Activated T-cell treated with anti-CD3 and anti-CD28 coated beads for 48 hours (primary cell): ENCODE measurements at regions not wholly inside any gene's neighbourhood (a gene's known extent, or its start where the extent isn't known, plus 50 kb on each side); places are given as distances from the start of the nearest gene placed in this dataset.
"Not testable (repeated sequence)": the region's sequence is repeated elsewhere in the genome, so short reads cannot be mapped to it uniquely, and the experiment has no call there.

Experiments used
- DNase-seq: peaks from one replicate; pipeline ENCODE4 v3.0.0-alpha.2; 2020; ENCODE audit warnings: low read depth

DNA sequence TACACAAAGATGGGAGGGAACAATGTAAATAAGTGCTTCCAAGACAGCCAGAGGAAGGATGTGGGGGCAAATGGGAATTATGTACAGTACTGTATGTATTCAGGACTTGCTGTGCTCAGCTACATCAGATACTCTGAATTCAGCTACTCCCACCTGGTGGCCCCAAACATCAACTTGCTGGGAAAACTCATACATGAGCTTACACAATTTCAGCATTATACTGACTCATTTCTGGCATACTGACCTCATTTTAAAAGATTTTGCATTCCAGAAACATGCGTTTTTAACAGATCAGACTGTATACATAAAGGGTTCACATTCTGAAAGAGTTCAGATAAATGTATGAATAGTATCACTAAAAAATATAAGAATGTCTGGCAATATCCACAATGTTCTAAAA is 59.7 kb downstream of the GPX5 start:
- DNase-seq: no peak

DNA sequence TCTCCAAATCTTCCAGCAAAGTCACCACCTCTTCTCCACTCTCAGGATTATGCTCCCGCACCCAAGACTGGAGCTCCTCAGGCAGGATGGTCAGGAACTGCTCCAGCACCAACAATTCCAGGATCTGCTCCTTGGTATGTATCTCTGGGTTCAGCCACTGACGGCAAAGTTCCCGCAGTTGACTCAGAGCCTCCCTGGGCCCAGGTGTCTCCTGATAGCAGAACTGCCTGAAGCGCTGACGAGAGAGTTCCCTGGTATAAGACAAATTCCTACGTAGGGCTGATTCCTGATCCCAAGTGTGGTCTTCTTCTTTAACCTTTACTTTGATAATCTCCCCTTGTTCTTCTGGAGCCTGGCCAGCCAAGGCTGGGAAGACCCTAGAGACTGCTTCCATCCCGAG is 60.6 kb downstream of the GPX5 start:
- DNase-seq: no peak

DNA sequence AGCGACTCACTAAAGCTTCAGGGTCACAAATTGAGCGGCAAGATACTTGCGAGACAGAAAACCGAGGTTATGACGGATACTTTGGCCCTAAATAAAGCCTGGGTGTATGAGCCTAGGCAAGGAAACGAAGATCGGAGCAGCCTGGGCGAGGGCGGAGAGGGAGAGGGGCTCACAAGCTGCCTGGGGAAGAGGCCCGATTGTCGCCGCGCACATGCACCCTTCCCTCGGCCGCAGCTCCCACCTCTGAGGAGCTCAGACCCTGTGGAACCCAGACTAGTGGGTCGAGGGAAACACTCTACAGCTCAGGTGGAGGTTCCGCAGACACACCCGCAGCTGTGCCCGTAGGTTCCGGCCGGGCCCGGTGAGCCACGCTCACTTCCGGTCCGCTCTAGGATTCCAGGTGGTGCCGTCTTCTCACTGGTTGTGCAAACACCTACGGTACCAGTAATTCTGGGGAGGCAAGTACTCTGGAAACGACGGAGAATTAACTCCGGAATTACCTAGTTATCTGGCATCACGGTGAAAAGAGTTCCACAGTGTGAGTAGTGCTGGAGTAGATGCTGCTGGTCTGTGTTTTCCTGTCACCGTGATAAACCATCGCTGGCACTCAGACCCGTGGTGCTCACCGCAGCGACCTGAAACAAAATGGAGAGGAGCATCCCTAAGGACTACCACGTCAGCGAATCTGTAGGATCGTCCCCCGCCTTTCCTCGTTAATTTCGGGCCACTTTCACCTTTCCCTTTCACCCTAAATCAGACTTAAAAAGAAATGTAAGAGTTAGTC is 61.5 kb downstream of the GPX5 start:
- DNase-seq: peak; percentile 65

DNA sequence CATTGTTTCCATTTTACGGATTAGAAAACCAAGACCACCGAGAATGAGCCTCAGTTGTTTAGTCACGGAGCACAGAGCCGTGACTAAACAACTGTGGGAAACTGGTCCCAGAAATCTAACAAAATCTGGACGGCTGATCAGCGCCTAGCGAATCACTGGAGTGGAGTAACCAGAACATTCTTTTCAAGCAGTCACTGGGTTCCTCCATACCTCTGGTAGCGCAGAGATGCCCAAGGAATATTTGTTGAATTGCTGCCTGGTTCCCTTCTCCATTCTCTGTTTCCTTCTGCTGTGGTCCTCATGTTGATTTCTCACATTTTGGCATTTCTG is 62.0 kb downstream of the GPX5 start:
- no peak for DNase-seq

DNA sequence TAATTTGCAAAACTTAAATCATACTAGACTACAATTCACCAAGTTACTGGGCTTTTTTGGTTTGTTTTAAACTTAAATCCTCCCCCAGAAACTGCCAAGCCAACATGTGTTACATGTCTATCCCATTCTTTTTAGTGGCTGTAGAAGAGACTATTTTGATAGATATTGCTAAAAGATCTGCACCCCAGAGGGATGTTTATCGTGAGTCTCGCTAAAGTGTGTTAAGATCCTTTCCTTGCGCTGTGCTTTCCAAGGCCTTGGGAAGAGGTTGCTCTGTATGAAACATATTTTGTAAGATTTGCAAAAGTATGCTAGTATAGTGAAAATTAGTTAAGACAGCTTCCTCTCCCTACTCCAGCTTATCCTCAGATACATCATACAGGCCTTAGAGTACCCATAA is 63.0 kb downstream of the GPX5 start:
- no peak for DNase-seq

DNA sequence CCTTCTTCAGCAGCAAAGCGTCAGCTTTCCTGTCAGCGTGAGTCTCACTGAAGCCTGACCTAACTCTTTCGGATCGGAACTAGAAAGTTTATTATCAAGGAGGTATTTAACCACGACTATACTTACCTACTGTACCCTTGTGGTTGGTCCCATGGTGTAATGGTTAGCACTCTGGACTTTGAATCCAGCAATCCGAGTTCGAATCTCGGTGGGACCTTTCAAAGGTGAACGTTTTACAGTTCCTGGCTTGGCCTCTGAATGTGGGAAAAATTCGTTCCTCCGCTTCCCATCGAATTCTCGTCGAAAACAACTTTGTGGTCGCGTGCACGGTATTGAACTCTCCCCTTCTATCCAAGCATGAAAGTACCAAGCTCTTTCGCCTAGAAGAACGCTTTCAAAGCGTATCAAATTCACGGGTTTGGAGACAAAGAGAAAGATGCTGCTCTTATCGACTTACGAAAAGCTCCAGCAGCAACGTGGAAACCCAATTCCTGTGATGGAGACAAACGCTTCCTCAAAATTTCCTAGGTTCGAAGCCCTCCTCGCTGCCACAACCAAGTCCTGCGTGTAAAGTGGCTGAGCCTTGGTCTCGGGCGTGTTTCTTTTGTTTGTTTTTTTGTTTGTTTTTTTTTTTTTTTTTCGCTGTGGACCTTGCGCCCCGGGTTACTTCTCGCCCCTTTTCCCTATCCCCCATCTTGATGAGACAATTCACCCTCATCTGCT is 63.7 kb downstream of the GPX5 start:
- peak; percentile 58 for DNase-seq

DNA sequence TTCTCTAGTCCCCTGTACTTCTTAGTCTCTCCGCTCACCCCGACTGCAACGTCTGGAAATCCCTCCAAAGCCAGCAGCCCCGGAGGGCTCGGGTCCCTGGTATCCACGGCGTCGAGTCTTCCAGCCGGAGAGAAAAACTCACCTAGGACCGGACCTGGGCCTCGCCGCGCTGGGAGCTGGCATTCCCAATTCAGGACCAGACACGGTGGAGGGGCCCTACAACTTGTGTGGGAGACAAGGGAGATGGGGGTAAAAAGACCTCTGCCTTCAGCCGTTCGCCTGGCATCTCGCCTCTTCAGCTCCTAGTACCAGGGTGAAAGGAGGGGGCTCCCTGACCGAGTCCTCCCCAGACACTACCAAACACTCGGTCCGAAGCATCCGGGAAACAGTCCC is 64.3 kb downstream of the GPX5 start:
- no peak for DNase-seq

DNA sequence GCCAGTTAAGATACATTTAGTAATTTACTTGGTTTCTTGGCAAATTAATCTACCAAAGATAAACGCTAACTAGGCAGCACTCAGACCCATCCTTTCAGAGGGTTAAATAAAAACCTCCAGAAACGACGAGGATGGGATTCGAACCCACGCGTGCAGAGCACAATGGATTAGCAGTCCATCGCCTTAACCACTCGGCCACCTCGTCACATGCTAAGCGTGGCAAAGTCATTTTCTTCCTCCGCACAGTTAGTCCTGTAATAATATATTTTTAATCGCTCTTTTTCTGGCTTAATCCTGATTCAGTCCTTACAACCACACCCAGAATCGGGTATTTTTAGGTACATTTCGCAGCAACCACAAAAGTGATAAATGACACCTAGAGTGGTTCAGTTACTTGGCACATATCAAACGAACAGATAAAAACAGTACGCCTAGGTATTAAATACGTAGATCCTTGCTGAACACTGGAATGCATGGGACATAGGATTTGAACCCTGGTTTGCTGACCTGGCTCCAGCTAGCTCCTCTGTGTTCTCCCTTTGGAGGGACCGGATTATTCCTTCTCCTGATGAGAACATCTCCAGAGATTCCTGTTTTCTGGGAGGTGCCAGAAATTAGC is 71.6 kb downstream of the GPX5 start:
- DNase-seq: peak; percentile 55

DNA sequence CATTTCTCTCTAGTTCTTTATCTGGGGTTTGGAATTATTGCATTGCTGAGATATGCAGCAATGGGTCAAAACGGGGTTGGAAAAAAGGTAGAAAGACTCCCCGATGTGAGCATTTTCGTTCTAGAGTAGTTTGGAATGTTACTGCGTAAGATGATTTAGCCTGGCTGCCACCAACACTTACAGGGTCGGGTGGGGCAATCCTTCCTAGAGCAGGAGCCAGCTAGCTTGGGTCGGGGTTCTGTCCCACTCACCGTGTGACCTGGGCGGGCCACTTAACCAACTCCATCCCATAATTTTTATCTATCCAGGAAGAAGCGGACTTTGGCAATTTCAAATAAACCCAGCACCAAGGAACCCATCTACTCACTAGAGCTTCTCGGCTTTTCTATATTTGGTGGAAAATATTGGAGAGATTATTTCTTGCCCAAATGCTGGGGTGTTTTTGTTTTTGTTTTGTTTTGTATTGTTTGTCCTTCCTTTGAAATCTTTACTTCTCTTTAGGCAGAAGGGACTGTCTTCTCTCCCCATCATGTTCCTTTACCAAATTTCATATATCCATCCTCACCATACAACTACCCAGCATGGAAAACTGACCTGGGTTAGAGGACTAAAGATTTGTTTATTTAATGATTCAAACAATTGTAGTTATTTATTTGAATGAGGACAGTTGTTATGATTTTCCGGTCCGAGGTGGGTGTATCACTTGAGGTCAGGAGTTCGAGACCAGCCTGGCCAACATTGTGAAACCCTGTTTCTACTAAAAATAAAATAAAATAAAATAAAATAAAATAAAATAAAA is 72.4 kb downstream of the GPX5 start:
- no peak for DNase-seq

DNA sequence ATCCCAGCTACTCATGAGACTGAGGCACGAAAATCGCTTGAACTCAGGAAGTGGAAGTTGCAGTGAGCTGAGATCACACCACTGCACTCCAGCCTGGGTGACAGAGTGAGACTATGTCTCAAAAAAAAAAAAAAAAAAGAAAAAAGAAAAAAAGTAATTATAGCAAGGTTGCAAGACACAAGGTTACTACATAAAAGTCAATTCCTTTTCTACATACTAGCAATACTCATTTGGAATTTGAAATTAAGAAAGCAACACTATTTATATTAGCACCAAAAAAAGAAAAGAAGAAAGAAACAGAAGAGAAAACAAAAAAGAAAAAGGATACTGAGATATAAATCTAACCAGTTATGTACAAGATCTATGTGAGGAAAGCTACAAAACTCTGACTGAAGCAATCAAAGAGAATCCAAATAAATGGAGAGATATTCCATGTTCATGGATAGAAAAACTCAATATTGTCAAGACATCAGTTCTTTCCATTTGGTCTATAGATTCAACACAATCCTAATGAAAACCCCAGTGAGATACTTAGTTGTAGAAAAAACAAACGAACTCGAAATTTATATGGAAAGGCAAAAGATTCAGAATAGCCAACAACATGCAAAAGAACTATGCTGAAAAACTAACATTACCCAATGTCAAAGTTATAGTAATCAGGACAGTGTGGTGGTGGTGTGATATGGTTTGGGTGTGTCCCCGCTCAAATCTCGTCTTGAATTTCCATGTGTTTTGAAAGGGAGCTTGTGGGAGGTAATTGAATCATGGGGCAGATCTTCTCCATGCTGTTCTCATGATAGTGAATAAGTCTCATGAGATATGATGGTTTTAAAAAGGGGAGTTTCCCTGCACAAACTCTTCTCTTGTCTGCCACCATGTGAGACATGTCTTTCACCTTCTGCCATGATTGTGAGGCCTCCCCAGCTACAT is 73.3 kb downstream of the GPX5 start:
- DNase-seq: no peak

DNA sequence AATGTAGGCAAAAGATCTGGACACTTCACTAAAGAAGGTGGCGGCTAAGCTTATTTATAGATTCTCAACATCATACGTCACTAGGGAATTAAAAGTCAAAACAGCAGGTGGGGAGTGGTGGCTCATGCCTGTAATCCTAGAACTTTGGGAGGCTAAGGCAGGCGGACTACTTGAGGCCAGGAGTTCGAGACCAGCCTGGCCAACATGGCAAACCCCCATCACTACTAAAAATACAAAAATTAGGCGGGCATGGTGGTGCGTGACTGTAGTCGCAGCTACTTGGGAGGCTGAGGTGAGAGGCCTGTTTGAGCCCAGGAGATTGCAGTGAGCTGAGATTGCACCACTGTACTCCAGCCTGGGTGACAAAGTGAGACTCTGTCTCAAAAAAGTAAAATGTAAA is 74.6 kb downstream of the GPX5 start:
- DNase-seq: no peak

DNA sequence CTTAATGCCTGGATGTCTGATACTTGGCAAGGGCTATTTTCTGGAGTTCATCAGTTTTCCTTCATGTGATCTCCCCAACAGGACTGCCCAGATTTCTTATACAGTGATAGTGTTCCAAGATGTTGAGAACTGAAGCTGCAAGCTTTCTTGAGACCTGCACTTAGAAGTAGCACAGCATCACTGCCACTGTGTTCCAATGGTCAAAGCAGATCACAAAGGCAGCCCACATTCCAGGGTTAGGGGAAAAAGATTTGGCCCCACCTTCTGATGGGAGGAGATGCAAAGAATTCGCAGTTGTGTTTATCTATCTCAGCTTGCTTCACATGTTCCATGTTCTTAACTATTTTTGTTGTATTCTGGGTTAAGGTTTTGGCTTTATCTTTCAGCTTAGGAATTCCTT is 78.2 kb downstream of the GPX5 start:
- DNase-seq: no peak

DNA sequence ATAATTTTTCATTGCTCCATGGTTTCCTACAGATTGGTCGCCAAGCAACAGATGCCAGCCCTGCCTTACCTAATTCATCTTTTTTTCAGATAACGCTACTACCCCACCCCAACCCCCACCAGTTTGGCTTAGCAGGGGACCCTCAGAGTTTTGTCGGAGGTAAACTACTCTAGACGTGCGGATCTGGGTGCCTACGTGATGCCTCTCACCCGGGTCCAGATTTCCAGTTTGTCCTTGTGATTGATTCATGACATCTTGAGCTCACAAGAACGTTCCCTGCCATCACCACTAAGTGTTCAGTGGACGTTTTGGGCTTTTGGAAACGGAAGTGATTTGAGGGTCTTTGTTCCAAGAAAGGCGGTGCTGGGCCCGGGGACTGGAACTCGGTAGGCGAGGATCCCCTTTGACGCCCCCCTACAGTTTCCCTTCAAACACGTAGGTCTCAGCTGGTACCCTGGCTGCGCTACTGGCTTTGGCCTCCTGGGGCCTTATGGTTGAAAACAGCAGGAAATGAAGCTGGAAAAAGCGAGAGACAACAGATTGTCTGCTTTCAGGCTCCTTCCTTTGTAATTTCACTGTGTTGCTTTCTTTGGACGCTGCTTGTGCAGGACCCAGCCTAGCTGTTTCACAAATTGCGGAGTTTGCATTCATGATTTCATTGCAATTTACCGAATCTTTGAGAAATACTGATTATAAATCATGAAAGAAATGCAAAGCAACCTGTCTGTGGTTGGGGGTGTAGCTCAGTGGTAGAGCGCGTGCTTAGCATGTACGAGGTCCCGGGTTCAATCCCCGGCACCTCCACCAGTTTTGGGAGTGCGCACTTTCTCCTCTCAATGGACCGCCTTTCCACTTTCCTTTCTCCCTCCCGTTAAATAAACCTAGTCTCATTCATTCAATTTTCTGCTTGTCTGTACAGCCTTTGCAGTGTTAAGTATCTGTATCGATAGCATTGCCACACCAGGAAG is 81.0 kb downstream of the GPX5 start:
- DNase-seq: peak; percentile 61

DNA sequence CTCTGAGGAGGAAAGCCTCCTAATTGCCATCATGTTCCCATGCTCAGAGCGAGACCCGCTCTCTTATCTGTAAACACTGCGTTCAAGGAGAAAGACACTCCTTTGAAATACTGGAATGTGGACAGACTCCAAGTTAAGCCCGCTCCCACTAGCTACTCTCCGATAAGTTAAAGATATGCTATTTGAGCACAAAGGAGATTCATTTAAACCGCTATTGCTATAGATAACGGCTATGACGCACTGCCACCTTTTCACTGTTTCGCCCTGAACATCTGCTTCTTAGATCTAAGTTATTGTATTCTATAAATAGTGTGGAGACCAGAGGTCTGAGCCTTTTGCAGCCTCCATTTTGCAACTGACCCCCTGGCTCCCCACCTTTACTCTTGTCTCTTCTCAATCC is 82.3 kb downstream of the GPX5 start:
- DNase-seq: no peak

DNA sequence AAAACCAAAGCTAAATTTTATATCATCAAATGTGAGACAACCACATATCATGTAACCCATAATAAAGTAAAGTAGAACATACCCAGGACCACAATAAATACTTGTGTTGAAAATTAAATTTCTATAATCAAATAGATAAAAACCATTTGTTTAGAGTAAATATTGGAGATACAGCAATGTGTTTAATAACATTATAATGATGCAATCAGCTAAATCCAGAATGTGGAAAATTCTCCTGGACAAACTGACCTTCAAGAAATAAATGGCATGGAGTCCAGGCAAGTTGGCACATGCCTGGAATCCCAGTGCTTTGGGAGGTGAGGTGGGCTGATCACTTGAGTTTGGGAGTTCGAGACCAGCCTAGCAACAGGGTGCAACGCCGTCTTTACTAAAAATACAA is 84.0 kb downstream of the GPX5 start:
- DNase-seq: no peak

DNA sequence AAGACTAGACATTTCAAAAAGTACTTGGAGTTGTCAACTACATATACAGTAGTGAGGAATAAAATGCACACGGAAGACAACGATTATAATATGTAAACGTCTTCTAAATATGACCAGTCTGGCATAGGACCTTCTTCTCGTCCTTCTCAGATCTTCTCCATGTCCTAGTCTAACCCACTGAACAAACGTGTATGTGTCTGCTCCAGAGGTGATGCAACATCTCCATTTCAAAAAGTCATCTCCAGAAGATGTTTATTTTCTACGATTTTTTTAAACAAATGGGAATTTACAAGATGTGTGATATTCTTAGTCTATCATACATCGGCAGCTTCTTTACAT is 89.9 kb downstream of the GPX5 start:
- no peak for DNase-seq

DNA sequence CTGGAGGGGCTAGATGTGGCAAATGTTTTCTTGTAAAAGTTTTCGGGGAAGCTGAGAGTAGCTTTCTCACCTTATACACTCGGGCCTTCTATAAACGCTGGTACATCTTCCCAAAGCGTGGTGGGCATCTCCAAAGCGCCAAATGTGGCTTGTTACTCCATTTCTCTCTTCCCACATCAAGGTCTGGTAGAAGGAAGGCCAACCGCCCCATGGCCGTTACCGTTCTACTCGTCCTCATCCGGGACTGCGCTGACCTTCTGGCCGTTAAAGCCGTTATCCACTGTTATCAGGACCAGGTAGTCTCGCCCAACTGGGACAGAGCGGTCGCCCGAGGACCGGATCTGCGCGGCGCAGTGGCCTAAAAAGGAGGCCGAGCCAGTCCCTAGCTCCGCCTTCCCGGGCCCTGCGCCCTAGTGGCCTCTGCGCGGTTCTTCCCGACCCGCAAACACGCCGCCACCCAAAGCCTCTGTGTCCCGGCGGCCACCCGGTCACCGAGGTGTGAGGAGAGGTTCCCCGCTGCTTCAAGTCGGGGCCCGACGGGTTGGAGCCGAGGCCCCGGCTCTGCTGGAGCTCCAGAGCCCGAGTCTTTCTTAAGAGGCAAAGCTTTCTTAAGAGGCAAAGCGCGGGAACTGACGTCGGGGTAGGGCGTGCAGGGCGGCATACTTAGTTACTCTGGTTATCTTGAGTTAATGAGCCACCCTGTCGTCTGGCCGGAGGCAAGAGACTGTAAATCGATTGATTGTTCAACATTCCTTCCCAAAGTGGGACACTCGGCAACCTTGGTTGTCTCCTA is 90.5 kb downstream of the GPX5 start:
- DNase-seq: no peak

DNA sequence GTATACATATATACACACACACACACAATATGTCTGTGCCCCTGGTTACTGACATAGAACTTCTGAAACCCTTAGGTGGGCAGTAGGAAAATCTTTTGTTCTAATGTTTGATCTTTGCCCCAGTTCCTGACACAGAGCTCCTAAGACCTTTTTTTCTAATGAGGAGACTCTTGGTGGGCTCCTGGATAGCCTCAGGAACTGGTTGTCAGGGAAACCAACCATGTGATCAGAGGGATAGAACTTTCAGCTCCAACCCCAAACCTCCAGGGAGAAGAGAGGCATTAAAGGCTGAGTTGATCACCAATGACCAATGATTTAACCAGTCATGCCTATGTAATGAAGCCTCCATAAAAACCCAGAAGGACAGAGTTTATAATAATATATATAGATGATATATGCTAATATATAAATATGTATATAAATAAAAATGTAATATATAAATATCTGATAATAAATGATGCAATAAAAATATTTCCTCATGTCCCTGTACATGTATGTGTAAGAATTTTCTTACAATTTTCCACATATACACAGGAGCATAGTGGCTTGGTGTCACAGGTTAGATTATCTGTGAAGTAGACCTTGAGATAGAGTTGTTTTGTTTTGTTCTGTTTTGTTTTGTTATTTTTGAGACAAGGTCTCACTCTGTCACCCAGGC is 93.3 kb downstream of the GPX5 start:
- no peak for DNase-seq

DNA sequence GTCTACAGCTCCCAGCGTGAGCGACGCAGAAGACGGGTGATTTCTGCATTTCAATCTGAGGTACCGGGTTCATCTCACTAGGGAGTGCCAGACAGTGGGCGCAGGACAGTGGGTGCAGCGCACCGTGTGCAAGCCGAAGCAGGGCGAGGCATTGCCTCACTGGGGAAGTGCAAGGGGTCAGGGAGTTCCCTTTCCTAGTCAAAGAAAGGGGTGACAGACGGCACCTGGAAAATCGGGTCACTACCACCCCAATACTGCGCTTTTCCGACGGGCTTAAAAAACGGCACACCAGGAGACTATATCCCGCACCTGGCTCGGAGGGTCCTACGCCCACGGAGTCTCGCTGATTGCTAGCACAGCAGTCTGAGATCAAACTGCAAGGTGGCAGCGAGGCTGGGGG is 95.6 kb downstream of the GPX5 start:
- DNase-seq: not testable (repeated sequence)
